Astrocyte (in vitro differentiated cells and primary cell): ENCODE measurements at regions not wholly inside any gene's neighbourhood (a gene's known extent, or its start where the extent isn't known, plus 50 kb on each side); places are given as distances from the start of the nearest gene placed in this dataset.

Experiments used
- EZH2 ChIP-seq: IDR thresholded peaks from 2 replicates; pipeline ENCODE4 v1.6.1; 2012; ENCODE audit warnings: mild to moderate bottlenecking, low read length, inconsistent platforms; ENCODE audit not compliant: insufficient read depth
- TF ChIP-seq, protein P1 (sequence below): IDR thresholded peaks from 2 replicates; pipeline ENCODE4 v1.5.1; 2011; ENCODE audit warnings: low read depth, mild to moderate bottlenecking, inconsistent platforms, low read length, moderate library complexity; ENCODE audit not compliant: insufficient read depth

DNA sequence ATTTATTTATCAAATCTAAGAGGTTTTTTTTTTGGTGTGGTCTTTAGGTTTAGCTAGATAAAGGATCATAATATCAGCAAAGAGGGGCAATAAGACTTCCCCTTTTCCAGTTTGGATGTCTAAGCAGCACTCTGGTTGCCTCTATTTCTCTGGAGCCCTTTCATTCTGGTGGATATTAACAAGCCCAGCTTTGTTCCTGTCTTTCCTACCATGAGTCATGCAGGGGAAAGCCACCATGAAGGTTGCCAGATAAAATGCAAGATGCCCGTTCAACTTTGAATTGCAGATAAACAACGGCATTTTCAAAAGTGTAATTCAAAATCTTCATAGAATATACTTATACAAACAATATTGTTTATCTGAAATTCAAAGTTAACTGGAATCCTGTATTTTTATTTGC is 143.6 kb downstream of the ADAMTS15 start:
- TF ChIP-seq, protein P1, sequence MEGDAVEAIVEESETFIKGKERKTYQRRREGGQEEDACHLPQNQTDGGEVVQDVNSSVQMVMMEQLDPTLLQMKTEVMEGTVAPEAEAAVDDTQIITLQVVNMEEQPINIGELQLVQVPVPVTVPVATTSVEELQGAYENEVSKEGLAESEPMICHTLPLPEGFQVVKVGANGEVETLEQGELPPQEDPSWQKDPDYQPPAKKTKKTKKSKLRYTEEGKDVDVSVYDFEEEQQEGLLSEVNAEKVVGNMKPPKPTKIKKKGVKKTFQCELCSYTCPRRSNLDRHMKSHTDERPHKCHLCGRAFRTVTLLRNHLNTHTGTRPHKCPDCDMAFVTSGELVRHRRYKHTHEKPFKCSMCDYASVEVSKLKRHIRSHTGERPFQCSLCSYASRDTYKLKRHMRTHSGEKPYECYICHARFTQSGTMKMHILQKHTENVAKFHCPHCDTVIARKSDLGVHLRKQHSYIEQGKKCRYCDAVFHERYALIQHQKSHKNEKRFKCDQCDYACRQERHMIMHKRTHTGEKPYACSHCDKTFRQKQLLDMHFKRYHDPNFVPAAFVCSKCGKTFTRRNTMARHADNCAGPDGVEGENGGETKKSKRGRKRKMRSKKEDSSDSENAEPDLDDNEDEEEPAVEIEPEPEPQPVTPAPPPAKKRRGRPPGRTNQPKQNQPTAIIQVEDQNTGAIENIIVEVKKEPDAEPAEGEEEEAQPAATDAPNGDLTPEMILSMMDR: no peak
- no peak for TF ChIP-seq EZH2
